Spleen (tissue), 11 donors: ENCODE measurements at regions not wholly inside any gene's neighbourhood (a gene's known extent, or its start where the extent isn't known, plus 50 kb on each side); places are given as distances from the start of the nearest gene placed in this dataset.

Experiments used
- DNase-seq: peaks from one replicate; pipeline ENCODE4 v3.0.0-alpha.2; 2020
- H3K27ac ChIP-seq, 8 donors: fragments of 200-600 bp; sonication (generic) in 7 of 8; 1 replicate in 4 of 8; 2 replicates in 4 of 8; pipeline versions ENCODE4 v1.5.0 to v1.8.0; 2016 to 2021; ENCODE audit warnings: inconsistent platforms in 4 of 8, mild to moderate bottlenecking in 4 of 8, moderate library complexity in 1 of 8
- H3K27me3 ChIP-seq, 7 donors: fragments of 200-600 bp; sonication (generic) in 6 of 7; replicated peaks in 1 of 7; 1 replicate in 4 of 7; 2 replicates in 3 of 7; pipeline versions ENCODE4 v1.5.0 to v1.8.0; 2016 to 2021; ENCODE audit warnings: inconsistent platforms in 3 of 7, mild to moderate bottlenecking in 1 of 7
- H3K36me3 ChIP-seq, 6 donors: fragments of 200-600 bp; sonication (generic) in 5 of 6; 1 replicate in 4 of 6; 2 replicates in 2 of 6; pipeline versions ENCODE4 v1.5.0 to v1.8.0; 2016 to 2021; ENCODE audit warnings: inconsistent platforms in 2 of 6
- H3K4me1 ChIP-seq, 6 donors: fragments of 200-600 bp; sonication (generic) in 5 of 6; 1 replicate in 3 of 6; 2 replicates in 3 of 6; pipeline versions ENCODE4 v1.5.0 to v1.8.0; 2016 to 2021; ENCODE audit warnings: inconsistent platforms in 3 of 6
- H3K4me3 ChIP-seq, 8 donors: fragments of 200-600 bp; sonication (generic) in 7 of 8; 1 replicate in 4 of 8; 2 replicates in 4 of 8; pipeline versions ENCODE4 v1.5.0 to v1.8.0; 2016 to 2021; ENCODE audit warnings: inconsistent platforms in 4 of 8, mild to moderate bottlenecking in 4 of 8, moderate library complexity in 2 of 8
- H3K9me3 ChIP-seq, 8 donors: fragments of 200-600 bp; sonication (generic) in 7 of 8; 1 replicate in 4 of 8; 2 replicates in 4 of 8; pipeline versions ENCODE4 v1.5.0 to v1.8.0; 2016 to 2021; ENCODE audit warnings: inconsistent platforms in 4 of 8
- CTCF ChIP-seq, 11 experiments: fragments of 200-600 bp in 7 of 11; fragments of 450-650 bp in 4 of 11; sonication (generic) in 4 of 11; IDR thresholded peaks in 8 of 11; conservative IDR thresholded peaks in 3 of 11; 1 replicate in 7 of 11; 2 replicates in 4 of 11; pipeline versions ENCODE4 v1.4.0 to v1.8.0; 2016 to 2021; ENCODE audit warnings: antibody characterized with exemption in 11 of 11, inconsistent platforms in 4 of 11, mild to moderate bottlenecking in 1 of 11
- POLR2A ChIP-seq, 3 donors: fragments of 450-650 bp; IDR thresholded peaks; one replicate each; pipeline ENCODE4 v1.5.1; 2017; ENCODE audit warnings: antibody characterized with exemption in 3 of 3, mild to moderate bottlenecking in 1 of 3
- POLR2AphosphoS5 ChIP-seq, 3 donors: sonication (generic); formaldehyde crosslinking; IDR thresholded peaks; one replicate each; pipeline ENCODE4 v1.5.1; 2017; ENCODE audit warnings: antibody characterized with exemption in 3 of 3
- WGBS, 5 donors: extraction: QIAGEN DNeasy Blood & Tissue Kit in 3 of 5; methylation state at CpG; one replicate each; pipeline versions ENCODE4 v1.1.5 to v1.1.7; 2013 to 2018; 5-methylcytosine and 5-hydroxymethylcytosine counted together
- intact Hi-C: fragments of 100-400 bp; cut with DNase I; formaldehyde crosslinking; loops from one replicate; pipeline ENCODE4 v1.15.0; 2023; ENCODE audit warnings: low total_unique reads
- donor health status: healthy with polysubstance abuse.
- donor health status: DM: no; HTN: no; CAD: no; lungs with moderate emphysema.
- donor health status: DM: no; HTN: no; CAD: no.
- donor health status: Bipolar disorder and iron deficiency.
- donor health status: healthy.
- donor health status: DM: no; HTN: no; CAD: no.
- donor health status: DM: yes; HTN: yes; CAD: no.

- intact Hi-C loops: no loop called here
- Histone ChIP-seq H3K4me1 (no peaks in the 10 kb centered on the region), H3K4me3 (no peak overlapping the region), H3K27ac (no peak overlapping the region), H3K36me3 (no peaks in the 10 kb centered on the region), H3K27me3 (no peaks in the 10 kb centered on the region), H3K9me3 (peaks cover 0 to 4% (median 0%) of the 10 kb centered on the region in 8 donors)
- no peak for DNase-seq
- TF ChIP-seq POLR2A (IDR thresholded peaks at IDR 0.05) (no peak), CTCF (IDR thresholded peaks at IDR 0.05 in 8 of 11, conservative IDR thresholded peaks at IDR 0.05 in 3 of 11) (no peak), POLR2AphosphoS5 (IDR thresholded peaks at IDR 0.05) (no peak)
Measured at GRCh38 chr11:81092522-81092921, 1641.1 kb downstream of the FAM181B start.

- 71 to 88% (median 84%) methylated on average over 4 of the region's 4 CpGs for WGBS, 5 donors
- H3K27me3 ChIP-seq: no peaks in the 10 kb centered on the region
- H3K4me1 ChIP-seq: no peaks in the 10 kb centered on the region
- H3K36me3 ChIP-seq: no peaks in the 10 kb centered on the region
- no peak overlapping the region for H3K27ac ChIP-seq
- peaks cover 0 to 9% (median 0%) of the 10 kb centered on the region in 8 donors for H3K9me3 ChIP-seq
- no peak for DNase-seq
- TF ChIP-seq POLR2A (IDR thresholded peaks at IDR 0.05) (no peak), POLR2AphosphoS5 (IDR thresholded peaks at IDR 0.05) (no peak), CTCF (IDR thresholded peaks at IDR 0.05 in 8 of 11, conservative IDR thresholded peaks at IDR 0.05 in 3 of 11) (no peak)
- no peak overlapping the region for H3K4me3 ChIP-seq
- intact Hi-C loops: loop anchor here (10.0 kb wide), 1 partner anchor 56 kb away; no protein-coding TSS in a partner anchor
Measured at GRCh38 chr11:81089242-81089641, 1644.4 kb downstream of the FAM181B start.

DNA sequence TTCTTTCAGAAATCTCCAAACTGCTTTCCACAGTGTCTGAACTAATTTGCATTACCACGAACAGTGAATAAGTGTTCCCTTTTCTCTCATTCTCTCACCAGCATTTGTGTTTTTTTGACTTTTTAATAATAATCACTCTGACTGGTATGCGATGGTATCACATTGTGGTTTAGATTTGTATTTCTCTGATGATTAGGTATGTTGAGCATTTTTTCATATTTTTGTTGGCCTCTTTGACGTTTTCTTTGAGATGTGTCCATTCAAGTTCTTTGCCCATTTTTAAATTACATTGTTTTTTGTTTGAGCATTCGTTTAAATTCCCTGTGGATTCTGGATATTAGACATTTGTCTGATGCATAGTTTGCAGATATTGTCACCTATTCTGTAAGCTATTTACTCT, 1639.6 kb upstream of the TENM4 start:
- WGBS, 5 donors: 75 to 91% (median 86%) methylated on average over 4 of the region's 4 CpGs
- TF ChIP-seq POLR2AphosphoS5 (IDR thresholded peaks at IDR 0.05): no peak
- no peak for TF ChIP-seq POLR2A (IDR thresholded peaks at IDR 0.05)
- H3K27ac ChIP-seq: no peak overlapping the region
- peaks cover 0 to 16% (median 2%) of the 10 kb centered on the region in 8 donors for H3K9me3 ChIP-seq
- no peak for DNase-seq
- no peaks in the 10 kb centered on the region for H3K4me1 ChIP-seq
- intact Hi-C loops: loop anchor here (10.0 kb wide), 1 partner anchor 64 kb away; no protein-coding TSS in a partner anchor
- H3K36me3 ChIP-seq: no peaks in the 10 kb centered on the region
- no peak overlapping the region for H3K4me3 ChIP-seq
- H3K27me3 ChIP-seq: no peaks in the 10 kb centered on the region

GRCh38 chr11:81072273-81072672, 1631.4 kb upstream of the TENM4 start:
- TF ChIP-seq POLR2AphosphoS5 (IDR thresholded peaks at IDR 0.05) (no peak), POLR2A (IDR thresholded peaks at IDR 0.05) (no peak), CTCF (IDR thresholded peaks at IDR 0.05 in 8 of 11, conservative IDR thresholded peaks at IDR 0.05 in 3 of 11) (no peak)
- Histone ChIP-seq H3K9me3 (peaks cover 0 to 3% (median 0%) of the 10 kb centered on the region in 8 donors), H3K27ac (peak overlapping the region in 1 of 8 donors; percentile 34), H3K36me3 (no peaks in the 10 kb centered on the region), H3K27me3 (no peaks in the 10 kb centered on the region), H3K4me3 (no peak overlapping the region), H3K4me1 (peaks cover 0 to 16% (median 9%) of the 10 kb centered on the region in 6 donors)
- intact Hi-C loops: no loop called here
- WGBS, 5 donors: 56 to 74% (median 70%) methylated on average over 4 of the region's 4 CpGs
- no peak for DNase-seq

DNA sequence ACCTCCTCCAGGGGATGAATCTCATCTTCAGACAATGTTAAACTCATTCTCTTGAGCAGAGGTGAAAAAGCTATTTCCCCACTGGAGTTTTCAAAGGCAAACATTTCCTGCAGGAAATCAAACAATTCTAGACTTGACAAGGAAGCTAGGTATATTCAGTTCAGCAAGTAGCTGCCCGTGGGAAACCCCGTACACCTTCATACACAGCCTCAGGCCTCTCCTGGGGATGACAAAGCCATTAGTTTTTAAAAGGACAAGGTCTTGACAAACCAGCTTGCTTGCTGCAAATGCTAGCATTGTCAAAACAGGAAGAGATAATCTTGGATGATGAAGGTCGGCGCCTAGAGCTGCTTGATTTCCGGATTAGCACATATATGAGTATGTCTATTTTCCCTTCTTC, 1630.8 kb upstream of the TENM4 start:
- intact Hi-C loops: no loop called here
- 60 to 78% (median 68%) methylated on average over 5 of the region's 5 CpGs for WGBS, 5 donors

More for the DNA sequence above, 1630.8 kb upstream of the TENM4 start:
- Histone ChIP-seq H3K27me3 (no peaks in the 10 kb centered on the region), H3K9me3 (peaks cover 0 to 3% (median 0%) of the 10 kb centered on the region in 8 donors), H3K4me1 (peaks cover 0 to 16% (median 9%) of the 10 kb centered on the region in 6 donors), H3K4me3 (no peak overlapping the region), H3K27ac (peak overlapping the region in 1 of 8 donors; percentile 34), H3K36me3 (no peaks in the 10 kb centered on the region)
- TF ChIP-seq POLR2A (IDR thresholded peaks at IDR 0.05) (no peak), CTCF (IDR thresholded peaks at IDR 0.05 in 8 of 11, conservative IDR thresholded peaks at IDR 0.05 in 3 of 11) (no peak), POLR2AphosphoS5 (IDR thresholded peaks at IDR 0.05) (no peak)
- no peak for DNase-seq
